ENCODE measurements at regions not wholly inside any gene's neighbourhood (a gene's known extent, or its start where the extent isn't known, plus 50 kb on each side); places are given as distances from the start of the nearest gene placed in this dataset.

DNA sequence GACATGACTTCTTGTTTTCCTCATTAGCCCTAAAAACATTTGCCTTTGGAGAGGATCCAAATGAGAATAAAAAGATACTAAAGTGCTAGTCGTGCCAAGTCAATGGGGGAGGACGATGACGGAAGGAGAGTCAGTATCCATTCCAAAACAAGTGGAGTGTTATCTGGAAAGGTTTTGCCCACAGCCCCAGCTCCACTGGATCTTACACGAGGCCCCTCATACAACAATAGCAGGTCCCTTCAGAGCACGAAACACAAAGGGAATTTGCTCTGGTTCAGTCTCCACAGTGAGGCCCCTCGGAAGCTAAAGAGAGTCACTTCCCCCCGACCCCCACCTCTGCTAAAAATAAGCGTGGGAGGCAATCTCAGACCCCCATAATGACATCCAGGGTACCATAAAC, 496.9 kb upstream of the ZFHX3 start:
- TF ChIP-seq, protein P1, sequence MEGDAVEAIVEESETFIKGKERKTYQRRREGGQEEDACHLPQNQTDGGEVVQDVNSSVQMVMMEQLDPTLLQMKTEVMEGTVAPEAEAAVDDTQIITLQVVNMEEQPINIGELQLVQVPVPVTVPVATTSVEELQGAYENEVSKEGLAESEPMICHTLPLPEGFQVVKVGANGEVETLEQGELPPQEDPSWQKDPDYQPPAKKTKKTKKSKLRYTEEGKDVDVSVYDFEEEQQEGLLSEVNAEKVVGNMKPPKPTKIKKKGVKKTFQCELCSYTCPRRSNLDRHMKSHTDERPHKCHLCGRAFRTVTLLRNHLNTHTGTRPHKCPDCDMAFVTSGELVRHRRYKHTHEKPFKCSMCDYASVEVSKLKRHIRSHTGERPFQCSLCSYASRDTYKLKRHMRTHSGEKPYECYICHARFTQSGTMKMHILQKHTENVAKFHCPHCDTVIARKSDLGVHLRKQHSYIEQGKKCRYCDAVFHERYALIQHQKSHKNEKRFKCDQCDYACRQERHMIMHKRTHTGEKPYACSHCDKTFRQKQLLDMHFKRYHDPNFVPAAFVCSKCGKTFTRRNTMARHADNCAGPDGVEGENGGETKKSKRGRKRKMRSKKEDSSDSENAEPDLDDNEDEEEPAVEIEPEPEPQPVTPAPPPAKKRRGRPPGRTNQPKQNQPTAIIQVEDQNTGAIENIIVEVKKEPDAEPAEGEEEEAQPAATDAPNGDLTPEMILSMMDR (IDR thresholded peaks at IDR 0.05; ENCODE audit: extremely low read depth, low read depth, low read length), result no peak

DNA sequence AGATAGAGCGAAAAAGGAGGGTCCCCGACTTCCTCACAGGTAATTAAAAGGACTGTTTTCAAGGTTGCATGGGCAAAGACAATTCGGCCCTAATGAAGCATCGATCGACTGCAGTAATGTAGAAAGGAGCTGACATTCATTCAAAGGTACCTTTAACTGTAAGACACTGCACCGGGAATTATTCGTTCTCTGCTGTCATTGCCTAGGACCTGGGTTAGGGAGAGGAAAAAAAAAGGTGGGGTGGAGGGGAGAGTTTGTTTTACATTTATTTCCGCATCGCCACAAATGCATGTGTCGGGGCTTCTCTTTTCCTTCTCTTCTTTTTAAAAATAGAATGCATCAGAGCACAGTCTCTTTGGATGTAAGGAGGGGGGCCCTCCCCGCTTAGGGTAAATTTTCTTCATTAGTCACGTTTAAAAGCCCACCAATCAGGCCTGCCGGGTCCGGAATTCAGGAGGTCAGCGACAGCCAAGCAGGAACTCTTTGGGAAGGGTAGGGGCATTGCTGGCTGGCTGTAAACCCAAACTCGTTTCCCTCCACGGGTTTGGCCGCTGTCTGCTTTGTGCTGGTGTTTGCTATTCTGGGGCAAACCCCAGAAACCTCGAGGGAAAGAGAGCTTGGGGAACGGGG, 496.2 kb upstream of the ZFHX3 start:
- Histone ChIP-seq H3K27me3 (ENCODE audit: insufficient read depth, low read length) (peaks cover 10% of the 10 kb centered on the region), H3K79me2 (ENCODE audit: insufficient read depth, low read length) (no peaks in the 10 kb centered on the region), H3K9me3 (ENCODE audit: low read depth, low read length) (no peaks in the 10 kb centered on the region), H3K36me3 (ENCODE audit: insufficient read depth, low read length) (no peaks in the 10 kb centered on the region), H2AFZ (ENCODE audit: low read length) (no peak overlapping the region), H3K27ac (ENCODE audit: low read depth, low read length) (no peak overlapping the region), H4K20me1 (ENCODE audit: insufficient read depth, low read length) (no peaks in the 10 kb centered on the region), H3K4me2 (ENCODE audit: insufficient read depth, low read length) (no peak overlapping the region), H3K4me3 (ENCODE audit: insufficient read depth, low read length) (no peak overlapping the region), H3K4me1 (ENCODE audit: insufficient read depth, low read length) (no peaks in the 10 kb centered on the region)
- no peak for DNase-seq (ENCODE audit: insufficient read length, low spot score, missing footprints)
- TF ChIP-seq, protein P1 (IDR thresholded peaks at IDR 0.05; ENCODE audit: extremely low read depth, low read depth, low read length), result no peak

More for the DNA sequence above, 496.9 kb upstream of the ZFHX3 start:
- no peaks in the 10 kb centered on the region for H3K36me3 ChIP-seq (ENCODE audit: insufficient read depth, low read length)
- no peak overlapping the region for H3K4me2 ChIP-seq (ENCODE audit: insufficient read depth, low read length)
- H3K79me2 ChIP-seq (ENCODE audit: insufficient read depth, low read length), result no peaks in the 10 kb centered on the region
- H3K9me3 ChIP-seq (ENCODE audit: low read depth, low read length), result no peaks in the 10 kb centered on the region
- H3K4me1 ChIP-seq (ENCODE audit: insufficient read depth, low read length), result no peaks in the 10 kb centered on the region
- H4K20me1 ChIP-seq (ENCODE audit: insufficient read depth, low read length), result no peaks in the 10 kb centered on the region
- H3K27ac ChIP-seq (ENCODE audit: low read depth, low read length), result no peak overlapping the region
- no peak overlapping the region for H2AFZ ChIP-seq (ENCODE audit: low read length)
- DNase-seq (ENCODE audit: insufficient read length, low spot score, missing footprints), result no peak
- H3K4me3 ChIP-seq (ENCODE audit: insufficient read depth, low read length), result no peak overlapping the region
- peaks cover 10% of the 10 kb centered on the region for H3K27me3 ChIP-seq (ENCODE audit: insufficient read depth, low read length)

DNA sequence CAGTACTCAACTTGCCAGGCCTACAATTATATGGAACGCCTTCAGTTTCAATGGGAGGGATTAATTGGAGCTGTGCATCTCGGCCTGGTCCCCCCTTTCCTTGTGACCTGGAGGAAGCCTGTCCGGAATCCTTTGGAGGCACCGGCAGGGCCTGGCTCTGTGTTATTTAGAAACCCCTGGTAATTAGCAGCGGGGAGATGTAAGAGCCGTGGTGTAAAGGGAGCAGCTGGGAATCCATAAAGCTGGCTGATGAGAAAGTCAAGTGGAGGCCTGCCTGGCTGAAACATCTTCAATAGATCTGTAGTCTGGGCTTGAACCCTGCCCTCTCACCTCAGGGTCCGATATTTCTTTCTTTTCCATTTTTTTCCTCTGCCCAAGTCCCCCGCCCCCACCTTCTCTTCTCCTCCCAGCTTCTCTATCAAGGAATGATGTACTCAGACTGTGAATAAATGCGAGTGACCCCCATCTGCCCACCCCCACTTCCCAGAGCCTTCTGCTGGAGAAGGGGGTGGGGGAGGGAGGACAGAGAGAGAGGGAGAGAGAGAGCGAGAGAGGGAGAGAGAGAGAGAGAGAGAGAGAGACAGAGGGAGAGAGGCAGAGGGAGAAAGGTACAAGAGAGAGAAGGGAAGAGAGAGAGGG, 495.5 kb upstream of the ZFHX3 start:
- TF ChIP-seq, protein P1 (IDR thresholded peaks at IDR 0.05; ENCODE audit: extremely low read depth, low read depth, low read length), result no peak
- H3K4me2 ChIP-seq (ENCODE audit: insufficient read depth, low read length), result no peak overlapping the region

DNA sequence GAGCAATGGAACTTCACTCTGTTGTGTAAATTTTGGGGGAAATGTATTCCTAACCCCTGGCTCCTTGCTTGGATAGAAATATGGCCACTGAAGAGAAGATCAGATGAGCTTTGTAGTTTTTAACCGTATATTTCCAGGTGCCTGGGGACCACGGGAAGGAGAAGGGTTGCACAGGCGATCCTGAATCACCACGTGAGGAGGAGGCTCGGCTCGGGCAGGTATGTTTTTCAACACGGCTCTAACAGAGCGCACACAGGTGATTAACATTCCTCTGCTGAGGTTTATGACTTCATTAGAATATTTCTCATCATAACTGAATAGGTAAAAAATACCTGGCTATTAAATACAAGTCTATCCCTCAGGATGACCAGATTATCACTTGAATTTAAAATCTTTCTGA, 495.0 kb upstream of the ZFHX3 start:
- no peak overlapping the region for H3K27ac ChIP-seq (ENCODE audit: low read depth, low read length)
- DNase-seq (ENCODE audit: insufficient read length, low spot score, missing footprints), result no peak
- H3K36me3 ChIP-seq (ENCODE audit: insufficient read depth, low read length), result no peaks in the 10 kb centered on the region
- no peaks in the 10 kb centered on the region for H3K79me2 ChIP-seq (ENCODE audit: insufficient read depth, low read length)
- peaks cover 9% of the 10 kb centered on the region for H3K27me3 ChIP-seq (ENCODE audit: insufficient read depth, low read length)
- H3K4me3 ChIP-seq (ENCODE audit: insufficient read depth, low read length), result no peak overlapping the region
- no peak overlapping the region for H3K4me2 ChIP-seq (ENCODE audit: insufficient read depth, low read length)
- H2AFZ ChIP-seq (ENCODE audit: low read length), result no peak overlapping the region
- H4K20me1 ChIP-seq (ENCODE audit: insufficient read depth, low read length), result no peaks in the 10 kb centered on the region
- H3K9me3 ChIP-seq (ENCODE audit: low read depth, low read length), result no peaks in the 10 kb centered on the region
- no peaks in the 10 kb centered on the region for H3K4me1 ChIP-seq (ENCODE audit: insufficient read depth, low read length)
- TF ChIP-seq, protein P1 (IDR thresholded peaks at IDR 0.05; ENCODE audit: extremely low read depth, low read depth, low read length), result no peak

More for the DNA sequence above, 495.5 kb upstream of the ZFHX3 start:
- Histone ChIP-seq H3K4me1 (ENCODE audit: insufficient read depth, low read length) (no peaks in the 10 kb centered on the region), H3K27ac (ENCODE audit: low read depth, low read length) (no peak overlapping the region), H3K79me2 (ENCODE audit: insufficient read depth, low read length) (no peaks in the 10 kb centered on the region), H3K9me3 (ENCODE audit: low read depth, low read length) (no peaks in the 10 kb centered on the region), H3K36me3 (ENCODE audit: insufficient read depth, low read length) (no peaks in the 10 kb centered on the region), H4K20me1 (ENCODE audit: insufficient read depth, low read length) (no peaks in the 10 kb centered on the region), H2AFZ (ENCODE audit: low read length) (no peak overlapping the region), H3K27me3 (ENCODE audit: insufficient read depth, low read length) (peaks cover 10% of the 10 kb centered on the region), H3K4me3 (ENCODE audit: insufficient read depth, low read length) (no peak overlapping the region)
- DNase-seq (ENCODE audit: insufficient read length, low spot score, missing footprints), result no peak
